Kidney (tissue), 13 donors: ENCODE measurements at regions not wholly inside any gene's neighbourhood (a gene's known extent, or its start where the extent isn't known, plus 50 kb on each side); places are given as distances from the start of the nearest gene placed in this dataset.

Experiments used
- DNase-seq, 5 donors: peaks; one replicate each; pipeline ENCODE4 v3.0.0-alpha.2; 2013 to 2020
- FAIRE-seq: peaks from 2 replicates; lab custom pipeline; 2012; peaks lifted over from hg19 to GRCh38; lab: Jason Lieb, UNC
- H3K27ac ChIP-seq, 2 donors: one replicate each; pipeline ENCODE4 v1.7.0; 2013; ENCODE audit warnings: low read depth in 2 of 2, low read length in 2 of 2, inconsistent platforms in 1 of 2
- H3K27me3 ChIP-seq: one replicate; pipeline ENCODE4 v1.7.1; 2013; ENCODE audit warnings: low read length, inconsistent platforms; ENCODE audit not compliant: control insufficient read depth, insufficient read depth
- H3K36me3 ChIP-seq, 3 donors: one replicate each; pipeline versions ENCODE4 v1.7.0 to v1.7.1; 2013; ENCODE audit warnings: low read length in 3 of 3, control low read depth in 1 of 3, inconsistent platforms in 1 of 3; ENCODE audit not compliant: insufficient read depth in 3 of 3, control insufficient read depth in 2 of 3
- H3K4me1 ChIP-seq, 3 donors: one replicate each; pipeline versions ENCODE4 v1.7.0 to v1.7.1; 2013; ENCODE audit warnings: low read length in 3 of 3, inconsistent platforms in 1 of 3, low read depth in 1 of 3; ENCODE audit not compliant: control insufficient read depth in 2 of 3, insufficient read depth in 2 of 3
- H3K4me3 ChIP-seq, 3 donors: one replicate each; pipeline versions ENCODE4 v1.7.0 to v1.8.1; 2013; ENCODE audit warnings: low read length in 3 of 3, control low read depth in 1 of 3, inconsistent platforms in 1 of 3
- H3K9ac ChIP-seq, 3 donors: one replicate each; pipeline versions ENCODE4 v1.7.0 to v1.7.1; 2013; ENCODE audit warnings: low read length in 3 of 3, control low read depth in 1 of 3, inconsistent platforms in 1 of 3
- H3K9me3 ChIP-seq, 3 donors: one replicate each; pipeline versions ENCODE4 v1.7.0 to v1.7.1; 2013; ENCODE audit warnings: low read length in 3 of 3, control low read depth in 1 of 3, inconsistent platforms in 1 of 3; ENCODE audit not compliant: control insufficient read depth in 2 of 3, insufficient read depth in 1 of 3
- CTCF ChIP-seq: IDR thresholded peaks from 3 replicates; pipeline ENCODE4 v1.5.1; 2012; ENCODE audit warnings: mild to moderate bottlenecking, moderate library complexity, borderline replicate concordance; ENCODE audit not compliant: insufficient read depth; ENCODE audit errors: extremely low read depth
- intact Hi-C: fragments of 100-400 bp; cut with DNase I; formaldehyde crosslinking; loops from one replicate; pipeline ENCODE4 v1.11.1; 2022
- donor health status: control.
- donor health status: control.
- donor health status: control.
- donor health status: control.
- donor health status: control.
- donor health status: DM: yes; HTN: yes; CAD: no.
- donor health status: Normal renal cell carcinoma (clear cell type).

GRCh38 chr3:178440043-178440442 lies 96.2 kb upstream of the KCNMB2 start:
- intact Hi-C loops = no loop called here
- Histone ChIP-seq H3K9me3 (no peaks in the 10 kb centered on the region), H3K4me1 (no peaks in the 10 kb centered on the region), H3K4me3 (no peak overlapping the region), H3K27me3 (no peaks in the 10 kb centered on the region), H3K36me3 (no peaks in the 10 kb centered on the region), H3K27ac (no peak overlapping the region), H3K9ac (no peak overlapping the region)
- DNase-seq = no peak
- FAIRE-seq = no peak
- no peak for TF ChIP-seq CTCF

- Histone ChIP-seq H3K36me3 (no peaks in the 10 kb centered on the region), H3K9ac (no peak overlapping the region), H3K27ac (no peak overlapping the region), H3K9me3 (no peaks in the 10 kb centered on the region), H3K4me1 (no peaks in the 10 kb centered on the region), H3K4me3 (no peak overlapping the region), H3K27me3 (no peaks in the 10 kb centered on the region)
- intact Hi-C loops = no loop called here
- FAIRE-seq (no peak), DNase-seq (peak in 1 of 5 donors; percentile 31)
- TF ChIP-seq CTCF = no peak
Measured at GRCh38 chr3:178443634-178444033, 92.6 kb upstream of the KCNMB2 start.

- Histone ChIP-seq H3K9ac (no peak overlapping the region), H3K36me3 (no peaks in the 10 kb centered on the region), H3K9me3 (no peaks in the 10 kb centered on the region), H3K4me3 (no peak overlapping the region), H3K27me3 (no peaks in the 10 kb centered on the region), H3K4me1 (no peaks in the 10 kb centered on the region), H3K27ac (no peak overlapping the region)
- FAIRE-seq (no peak), DNase-seq (no peak)
- TF ChIP-seq CTCF = no peak
- intact Hi-C loops = no loop called here
Measured at GRCh38 chr3:178445139-178445538, 91.1 kb upstream of the KCNMB2 start.

GRCh38 chr3:178446059-178446458 lies 90.2 kb upstream of the KCNMB2 start:
- Histone ChIP-seq H3K4me3 (no peak overlapping the region), H3K9me3 (no peaks in the 10 kb centered on the region), H3K27me3 (no peaks in the 10 kb centered on the region), H3K27ac (no peak overlapping the region), H3K4me1 (no peaks in the 10 kb centered on the region), H3K36me3 (no peaks in the 10 kb centered on the region), H3K9ac (no peak overlapping the region)
- DNase-seq = no peak
- TF ChIP-seq CTCF = no peak
- peak; percentile 19 for FAIRE-seq
- intact Hi-C loops = no loop called here
